ENCODE measurements at regions not wholly inside any gene's neighbourhood (a gene's known extent, or its start where the extent isn't known, plus 50 kb on each side); places are given as distances from the start of the nearest gene placed in this dataset.
"Not testable (repeated sequence)": the region's sequence is repeated elsewhere in the genome, so short reads cannot be mapped to it uniquely, and the experiment has no call there.

DNA sequence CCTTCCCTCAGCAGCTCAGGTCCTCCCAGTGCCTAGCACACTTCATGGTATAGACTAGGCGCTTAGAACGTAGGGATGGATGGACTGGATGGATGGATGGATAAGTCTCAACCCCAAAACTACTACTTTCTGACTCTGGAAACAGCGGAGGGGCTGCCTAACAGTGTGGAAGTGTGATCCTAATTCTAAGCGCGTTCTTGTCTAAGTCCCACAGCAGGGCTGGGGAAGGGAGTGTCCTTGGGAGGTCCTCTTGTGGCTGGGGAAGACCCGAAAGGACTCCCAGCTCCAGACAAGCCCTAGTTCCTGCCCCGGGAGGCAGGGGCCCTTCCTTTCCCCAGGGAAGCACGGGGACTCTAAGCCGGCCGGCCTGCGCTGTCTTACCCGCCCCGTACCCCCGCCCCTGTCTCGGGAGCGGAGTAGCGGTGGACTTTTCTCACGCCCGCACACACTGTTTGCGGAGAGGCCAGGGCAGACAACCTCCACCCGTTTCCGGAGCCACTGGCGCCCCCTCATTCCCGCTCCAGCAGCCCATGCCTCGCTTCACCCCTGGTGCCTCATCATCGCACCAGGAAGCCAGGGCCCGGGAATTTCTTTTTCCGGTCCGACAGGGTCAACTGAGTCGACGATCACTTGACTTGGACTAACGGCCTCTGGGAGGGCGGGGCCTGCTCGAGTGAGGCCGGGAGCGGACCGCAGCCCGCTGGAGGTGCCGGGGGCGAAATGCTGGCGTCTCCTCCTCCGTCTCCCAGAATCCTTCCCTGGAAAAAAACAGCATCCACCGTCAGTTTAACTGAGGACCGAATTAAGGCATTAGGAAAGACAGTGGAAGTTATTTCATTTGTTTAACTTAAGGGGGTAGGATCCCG lies 133.3 kb downstream of the TBC1D2B start:
- peak; percentile 25 for DNase-seq

DNA sequence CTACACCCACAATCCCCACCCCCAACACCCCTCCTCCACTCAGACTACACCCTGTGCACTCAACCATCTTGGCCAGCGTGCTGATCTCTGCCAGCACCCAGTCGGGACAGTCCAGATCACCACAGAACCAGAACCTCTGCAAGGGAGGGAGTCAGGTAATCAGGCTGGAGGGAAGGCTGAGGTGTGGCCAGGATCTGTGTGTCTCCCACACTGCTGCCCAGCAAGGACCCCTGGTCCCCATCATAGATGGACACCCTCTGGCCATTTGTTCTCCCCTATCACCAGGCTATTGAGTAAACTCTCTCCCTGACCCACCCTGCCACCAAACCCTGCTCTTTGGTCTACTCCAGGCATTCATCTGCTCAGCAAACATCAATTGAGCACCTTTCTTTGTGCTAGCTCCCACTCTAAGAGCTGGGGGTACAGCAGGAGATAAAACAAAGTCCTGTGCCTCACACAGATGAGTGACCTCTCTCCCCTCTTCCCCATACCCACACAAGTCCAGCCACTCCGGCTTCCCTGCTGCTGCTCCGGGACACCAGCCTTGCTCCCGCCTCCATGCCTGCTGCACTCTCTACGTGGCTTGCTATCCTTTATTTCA lies 134.8 kb downstream of the TBC1D2B start:
- no peak for DNase-seq

DNA sequence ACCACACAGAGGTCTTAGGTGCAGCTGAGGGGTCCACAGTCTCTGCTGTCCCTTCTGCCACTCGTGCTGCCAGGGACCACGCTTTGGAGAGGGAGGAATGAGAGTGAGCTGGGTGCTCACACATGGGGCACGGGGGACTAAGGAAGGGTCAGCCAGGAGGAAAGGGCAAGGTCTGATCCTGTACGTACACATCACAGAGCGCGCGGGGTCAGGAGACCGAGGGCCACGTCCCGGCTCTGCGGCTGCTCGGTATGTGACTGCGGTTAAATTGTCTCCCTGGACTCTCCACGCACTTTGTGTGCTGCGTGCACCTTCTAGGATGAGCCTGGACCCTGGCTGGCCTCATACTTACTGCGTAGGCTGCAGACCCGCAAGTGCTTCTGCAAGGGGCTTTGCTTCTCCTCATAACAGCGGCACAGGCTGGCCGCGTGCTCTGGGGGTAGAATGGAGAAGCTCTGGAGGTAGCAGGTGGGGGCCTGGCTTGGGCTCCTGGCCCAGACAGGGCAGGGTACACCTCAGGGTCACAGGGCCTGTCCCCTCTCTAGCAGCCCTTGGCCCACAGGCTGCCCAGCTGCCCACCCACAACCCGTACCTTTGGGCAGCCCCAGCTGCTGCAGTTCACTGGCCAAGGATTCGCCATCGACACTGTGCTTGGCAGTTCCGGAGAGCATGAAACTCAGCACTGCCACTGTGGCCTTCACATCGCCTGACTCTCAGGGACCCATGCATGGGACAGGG lies 136.3 kb downstream of the TBC1D2B start:
- DNase-seq: not testable (repeated sequence)

DNA sequence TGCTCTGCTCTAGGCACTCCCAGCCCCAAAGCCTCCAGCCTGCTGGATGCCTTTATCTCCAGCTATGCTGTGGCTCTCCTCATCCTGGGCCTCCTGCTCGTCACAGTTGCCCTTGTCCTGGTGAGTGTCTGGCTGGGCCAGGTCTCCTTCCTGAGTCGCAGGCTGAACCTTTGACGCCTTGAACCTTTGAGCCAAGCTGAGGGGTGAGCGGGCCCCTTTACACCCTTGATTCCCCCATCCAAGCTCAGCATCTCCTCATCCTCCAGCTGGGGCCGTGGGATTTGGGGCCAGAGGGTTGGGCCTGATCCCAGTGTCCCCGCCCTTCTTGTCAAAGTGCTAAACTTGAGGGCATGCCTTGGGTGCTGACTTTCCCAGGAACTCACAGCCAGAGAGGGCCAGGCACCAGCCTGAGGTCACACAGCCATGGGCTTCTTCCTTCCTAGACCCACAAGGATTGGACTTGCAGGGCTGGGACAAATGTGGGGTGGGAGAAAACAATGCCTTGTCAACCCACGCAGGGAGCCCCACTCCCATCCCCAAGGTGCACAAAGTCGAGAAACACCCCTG lies 137.0 kb downstream of the TBC1D2B start:
- no peak for DNase-seq

DNA sequence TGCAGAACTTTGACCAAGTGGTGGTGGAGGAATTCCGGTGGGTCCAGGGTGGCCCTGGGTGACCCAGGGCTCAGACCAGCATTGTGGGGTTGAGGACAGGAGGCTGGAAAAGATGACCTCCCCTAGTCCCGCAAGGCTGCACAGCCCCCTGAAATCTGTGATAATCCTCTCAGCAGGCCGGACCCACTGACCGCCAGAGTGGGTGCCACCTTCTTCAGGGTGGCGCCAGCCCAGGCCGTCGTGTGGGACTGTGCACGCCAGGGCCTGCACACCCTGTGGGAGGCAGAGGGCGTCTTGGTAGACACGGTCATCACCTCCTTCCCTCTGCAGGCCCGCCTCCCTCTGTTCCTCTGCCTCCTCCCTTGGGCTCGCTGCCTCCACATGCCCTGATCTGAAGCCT lies 137.7 kb downstream of the TBC1D2B start:
- no peak for DNase-seq

DNA sequence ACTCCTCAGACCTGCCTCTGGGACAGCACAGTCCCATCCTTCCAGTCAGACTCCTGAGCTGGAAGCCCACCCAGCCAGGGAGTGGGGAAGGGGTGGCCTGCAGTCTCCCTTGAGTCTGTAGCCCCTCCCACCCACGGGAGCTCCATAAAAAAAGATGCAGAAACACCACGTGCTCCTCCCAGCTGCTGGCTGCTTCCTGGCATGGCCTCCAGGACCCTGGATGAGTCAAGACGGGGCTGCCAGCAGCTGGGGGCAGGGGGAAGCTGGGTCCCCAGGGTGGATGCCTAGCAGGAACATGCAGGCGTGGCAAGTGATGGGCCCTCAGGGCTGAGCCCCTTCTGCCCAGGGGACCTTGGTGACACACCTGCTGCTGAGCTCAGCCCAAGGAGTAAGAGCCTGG lies 138.5 kb downstream of the TBC1D2B start:
- not testable (repeated sequence) for DNase-seq

DNA sequence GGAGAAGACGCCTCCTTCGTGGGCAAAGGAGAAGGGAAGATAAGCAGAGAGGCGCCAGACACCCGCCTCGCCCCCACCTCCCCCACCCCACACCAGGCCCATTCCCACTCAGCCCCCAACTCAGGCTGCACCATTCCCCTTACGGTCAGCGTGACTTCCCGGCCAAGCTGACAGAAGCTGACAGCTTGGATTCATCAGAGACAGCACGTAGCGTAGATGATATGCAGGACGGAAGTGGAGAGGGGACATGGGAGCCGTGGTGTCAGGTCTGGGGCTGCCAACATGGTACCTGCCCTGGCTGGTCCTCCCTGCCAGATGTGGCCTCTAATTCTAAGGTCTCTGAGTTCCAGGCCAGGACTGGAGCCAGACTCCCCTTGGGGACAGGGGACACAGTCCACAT lies 139.0 kb downstream of the TBC1D2B start:
- not testable (repeated sequence) for DNase-seq

DNA sequence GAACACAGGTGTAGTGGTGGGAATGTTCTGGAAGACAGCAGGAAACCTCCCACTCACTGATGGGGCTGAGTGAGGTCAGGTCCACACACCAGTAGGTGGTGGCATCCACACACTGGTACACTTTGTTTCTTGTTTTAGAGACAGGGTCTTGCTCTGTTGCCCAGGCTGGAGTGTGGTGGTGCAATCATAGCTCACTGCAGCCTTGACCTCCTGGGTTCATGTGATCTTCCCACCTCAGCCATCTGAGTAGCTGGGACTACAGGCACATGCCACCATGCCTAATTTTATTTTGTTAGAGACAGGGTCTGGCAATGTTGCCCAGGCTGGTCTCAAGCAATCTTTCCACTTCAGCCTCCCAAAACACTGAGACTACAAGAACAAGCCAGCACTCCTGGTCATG lies 140.9 kb downstream of the TBC1D2B start:
- not testable (repeated sequence) for DNase-seq

DNA sequence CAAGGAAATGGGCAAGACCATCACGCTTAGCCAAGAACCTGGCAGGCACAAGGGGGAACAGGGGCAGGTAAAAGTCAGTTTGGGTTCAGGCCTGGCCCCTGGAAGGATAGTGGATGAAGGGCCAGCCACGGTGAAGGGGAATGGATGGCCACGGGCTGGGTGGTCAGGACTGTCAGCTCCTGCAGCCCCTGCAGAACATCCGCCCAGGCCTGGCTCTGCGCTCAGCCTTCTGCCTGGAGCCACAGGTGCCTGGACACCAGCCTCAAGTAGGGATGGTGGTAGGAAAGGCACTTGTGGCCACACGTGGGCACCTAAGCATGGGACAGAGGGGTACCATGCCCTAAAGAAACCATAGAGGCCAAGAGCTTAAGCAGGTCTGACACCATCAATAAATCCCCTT lies 143.0 kb downstream of the TBC1D2B start:
- not testable (repeated sequence) for DNase-seq

DNA sequence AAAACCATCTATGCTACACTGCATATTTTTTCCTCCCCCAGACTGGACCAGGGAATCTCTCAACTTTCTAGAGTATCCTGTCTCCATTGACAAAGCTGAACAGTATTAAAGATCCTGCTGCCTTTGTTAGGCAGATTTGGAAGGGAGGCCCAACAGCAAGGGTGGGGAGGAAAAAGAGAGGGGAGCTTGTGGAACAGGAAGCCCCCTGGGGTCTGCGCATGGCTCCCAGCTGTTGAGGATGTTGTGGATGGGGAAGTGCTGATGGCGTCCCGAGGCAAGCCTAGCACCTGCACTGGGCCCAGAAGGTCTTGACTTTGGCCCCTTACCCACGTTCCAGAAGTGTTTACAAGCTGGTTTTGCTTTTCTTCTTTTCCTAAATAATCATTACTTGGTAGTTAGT lies 146.6 kb downstream of the TBC1D2B start:
- not testable (repeated sequence) for DNase-seq

DNA sequence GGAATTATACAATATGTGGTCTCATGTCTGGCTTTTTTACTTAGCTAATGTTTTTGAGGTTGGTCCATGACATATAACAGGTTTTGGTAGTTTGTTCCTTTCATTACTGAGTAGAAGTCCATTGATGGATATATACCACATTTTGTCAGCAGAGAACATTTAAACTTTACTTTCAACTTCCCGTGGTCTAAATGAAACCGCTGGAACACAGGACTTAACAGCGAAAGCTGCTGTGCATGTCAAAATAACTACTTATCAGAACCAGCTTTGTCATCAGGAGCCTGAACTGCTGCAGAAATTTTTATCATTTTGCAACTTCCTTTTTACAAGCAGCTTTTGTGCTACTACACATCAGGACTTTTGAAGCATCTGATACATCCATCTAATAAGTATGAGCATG lies 147.0 kb downstream of the TBC1D2B start:
- not testable (repeated sequence) for DNase-seq

DNA sequence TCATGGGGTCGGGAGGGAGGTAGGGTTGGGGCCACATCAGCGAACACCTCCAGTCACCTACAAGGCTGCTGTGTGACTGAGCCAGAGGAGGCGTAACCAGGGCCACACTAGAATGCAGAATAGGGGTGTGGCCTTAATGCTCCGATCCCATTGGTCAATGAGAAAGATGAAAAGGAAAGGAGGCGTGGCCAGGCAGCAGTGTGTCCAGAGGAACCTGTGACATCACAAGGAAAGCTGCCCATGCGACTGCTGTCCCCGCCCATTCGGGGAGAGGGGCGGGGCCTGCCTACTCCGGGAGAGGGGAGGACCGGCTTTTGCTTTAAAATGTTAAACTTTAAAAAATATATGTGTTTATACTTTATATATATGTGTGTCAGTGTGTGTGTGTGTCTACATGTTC lies 150.7 kb downstream of the TBC1D2B start:
- DNase-seq: not testable (repeated sequence)

DNA sequence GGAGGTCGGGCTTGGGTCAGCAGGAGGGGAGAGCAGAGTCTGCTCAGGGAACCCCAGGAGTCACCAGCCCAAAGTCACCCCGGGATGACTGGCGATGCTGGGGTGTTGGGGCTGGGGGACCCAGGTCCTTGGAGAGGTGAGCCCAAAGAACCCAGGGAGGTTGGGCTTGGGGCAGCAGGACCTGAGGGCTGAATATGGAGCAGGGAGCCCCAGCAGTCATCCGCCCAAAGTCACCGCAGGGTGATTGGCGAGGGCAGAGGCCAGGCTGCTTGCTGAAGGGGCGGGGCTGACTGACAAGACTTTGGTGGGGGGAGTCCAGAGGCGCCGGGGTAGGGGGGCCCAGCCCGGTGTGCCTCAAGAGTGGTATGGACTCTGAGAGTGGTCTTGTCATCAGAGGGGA lies 151.2 kb downstream of the TBC1D2B start:
- DNase-seq: not testable (repeated sequence)

DNA sequence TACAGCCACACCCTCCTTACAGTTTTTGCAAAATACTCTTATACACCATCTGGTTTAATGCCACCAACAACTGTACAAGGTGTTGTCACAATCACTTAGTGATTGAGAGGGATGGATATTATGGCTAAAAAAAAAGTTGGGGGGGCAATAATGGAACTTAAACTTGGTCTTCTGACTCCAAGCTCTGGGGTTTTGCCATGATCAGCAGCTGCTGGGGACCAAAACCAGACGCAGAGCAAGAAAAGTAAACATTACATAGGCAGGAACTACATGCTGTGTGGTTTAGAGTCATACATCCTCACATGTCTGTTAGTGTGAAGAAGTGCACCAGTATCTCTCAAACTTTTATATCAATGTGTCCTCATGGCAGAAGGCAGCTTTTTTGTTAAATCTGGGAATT lies 152.4 kb downstream of the TBC1D2B start:
- DNase-seq: not testable (repeated sequence)

DNA sequence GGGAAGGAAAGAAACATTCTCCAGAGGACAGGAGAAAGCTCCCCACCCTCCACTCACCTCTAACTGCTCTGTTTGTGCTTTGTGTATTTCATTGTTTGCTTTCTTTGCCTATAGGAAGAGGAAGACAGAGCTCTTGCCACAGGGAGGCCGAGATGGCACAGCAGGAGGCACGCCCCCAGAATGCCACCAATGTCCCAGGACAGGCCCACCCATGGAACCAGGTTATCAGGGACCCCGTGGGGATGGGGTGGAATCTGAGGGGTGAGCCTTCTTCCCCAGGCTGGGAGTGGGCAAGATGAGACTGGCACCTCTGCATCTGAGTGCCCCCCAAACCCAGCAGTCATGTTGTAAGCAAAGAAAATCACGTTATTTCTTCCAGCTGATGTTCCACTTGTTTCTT lies 155.8 kb downstream of the TBC1D2B start:
- DNase-seq: no peak

DNA sequence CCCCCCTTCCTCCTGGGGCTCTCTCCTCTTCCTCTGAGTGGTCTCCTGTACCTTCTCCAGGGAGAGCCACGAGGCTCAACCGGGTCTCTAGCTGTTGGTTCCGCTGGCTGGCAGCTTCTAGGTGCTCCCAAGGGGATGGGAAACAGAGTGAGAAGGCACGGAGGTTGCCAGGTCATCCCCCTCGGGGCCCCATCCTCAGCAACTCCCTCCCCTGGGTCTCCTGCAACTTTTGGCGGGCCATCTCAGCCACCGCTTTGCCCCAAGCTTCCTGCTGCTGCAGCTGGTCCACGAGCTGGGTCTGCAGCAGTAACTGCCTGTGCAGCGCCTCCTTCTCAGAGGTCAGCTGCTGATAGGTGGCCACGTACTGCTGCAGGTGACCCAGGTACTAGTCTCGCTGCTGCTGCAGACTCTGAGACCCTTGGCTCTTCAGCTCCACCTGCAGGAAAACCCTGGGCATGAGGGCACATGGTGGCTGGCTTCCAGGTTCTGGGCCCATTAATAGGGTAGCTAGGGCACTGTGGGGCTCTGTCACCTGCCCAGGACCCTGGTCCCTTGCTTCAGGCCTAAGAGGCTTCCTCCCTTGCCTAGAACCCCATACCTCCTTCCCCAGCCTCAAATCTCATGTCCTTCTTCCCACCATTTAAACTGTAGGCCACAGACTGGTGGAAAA lies 160.4 kb downstream of the TBC1D2B start:
- not testable (repeated sequence) for DNase-seq

DNA sequence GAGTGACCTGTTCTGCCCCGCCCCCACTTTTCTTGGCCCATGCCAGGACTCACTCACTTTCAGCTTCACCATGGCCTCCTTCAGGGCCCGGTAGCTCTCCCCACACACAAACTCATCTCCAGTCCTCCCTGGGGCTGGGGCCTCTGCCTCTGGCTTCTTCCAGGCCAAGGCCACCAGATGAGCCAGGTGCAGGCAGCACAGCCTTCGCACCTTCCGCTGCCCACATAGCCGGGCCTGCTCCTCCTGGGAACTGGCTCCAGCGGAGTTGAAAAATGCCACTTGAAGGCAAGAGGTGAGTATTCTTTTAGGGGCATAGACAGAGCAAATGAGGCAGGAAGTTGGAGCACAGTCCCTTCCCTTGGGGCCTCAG lies 161.6 kb downstream of the TBC1D2B start:
- not testable (repeated sequence) for DNase-seq

DNA sequence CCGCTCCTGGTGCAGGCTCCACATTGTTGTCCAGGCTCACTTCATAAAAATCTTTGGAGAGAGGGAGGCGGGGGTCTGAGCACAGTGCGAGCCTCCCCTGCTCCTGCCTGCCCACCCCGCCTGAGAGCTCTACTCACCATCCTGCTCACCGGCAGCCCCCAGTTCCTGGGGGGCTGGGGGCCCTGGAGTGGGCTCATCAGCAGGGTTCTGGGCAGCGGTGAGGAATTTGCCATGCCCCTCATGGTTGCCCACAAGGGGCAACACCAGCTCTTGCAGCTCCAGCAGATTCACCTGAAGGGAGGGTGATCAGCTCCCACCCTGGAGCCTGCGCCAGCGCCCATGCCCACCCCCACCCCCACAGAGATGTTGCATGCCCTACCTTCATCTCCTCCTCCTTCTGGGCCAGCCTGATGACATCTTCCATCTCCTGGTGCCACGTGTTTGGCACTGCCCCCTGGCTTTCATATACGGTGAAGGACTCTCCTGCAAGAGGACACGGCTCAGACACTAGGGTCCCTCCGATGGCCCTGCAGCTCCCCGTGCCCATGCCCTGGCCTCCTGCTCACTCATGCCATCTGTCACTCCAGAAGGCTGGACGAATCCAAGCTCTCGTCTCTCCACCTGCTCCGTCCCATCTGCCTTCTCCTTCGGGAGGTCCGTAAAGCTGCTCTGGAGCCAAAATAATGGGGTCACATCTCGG lies 162.1 kb downstream of the TBC1D2B start:
- no peak for DNase-seq

DNA sequence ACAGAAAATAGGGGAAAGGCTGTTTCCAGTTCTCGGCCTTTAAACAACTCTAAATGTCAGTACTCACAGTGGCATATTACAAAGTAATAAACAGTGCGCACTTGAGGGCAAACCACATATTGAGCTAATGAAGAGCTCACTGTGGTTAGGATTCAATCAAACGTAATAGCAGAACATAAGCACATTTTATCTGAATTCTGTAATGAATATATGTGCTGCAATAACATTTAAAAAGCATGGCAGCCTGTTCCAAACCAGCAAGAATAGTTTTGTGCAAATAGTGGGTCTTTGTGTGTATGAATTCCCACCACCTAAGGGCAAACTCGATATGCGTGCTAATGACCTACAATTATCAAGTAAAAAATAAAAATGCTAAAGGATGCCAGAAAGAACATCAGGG lies 163.0 kb downstream of the TBC1D2B start:
- not testable (repeated sequence) for DNase-seq

DNA sequence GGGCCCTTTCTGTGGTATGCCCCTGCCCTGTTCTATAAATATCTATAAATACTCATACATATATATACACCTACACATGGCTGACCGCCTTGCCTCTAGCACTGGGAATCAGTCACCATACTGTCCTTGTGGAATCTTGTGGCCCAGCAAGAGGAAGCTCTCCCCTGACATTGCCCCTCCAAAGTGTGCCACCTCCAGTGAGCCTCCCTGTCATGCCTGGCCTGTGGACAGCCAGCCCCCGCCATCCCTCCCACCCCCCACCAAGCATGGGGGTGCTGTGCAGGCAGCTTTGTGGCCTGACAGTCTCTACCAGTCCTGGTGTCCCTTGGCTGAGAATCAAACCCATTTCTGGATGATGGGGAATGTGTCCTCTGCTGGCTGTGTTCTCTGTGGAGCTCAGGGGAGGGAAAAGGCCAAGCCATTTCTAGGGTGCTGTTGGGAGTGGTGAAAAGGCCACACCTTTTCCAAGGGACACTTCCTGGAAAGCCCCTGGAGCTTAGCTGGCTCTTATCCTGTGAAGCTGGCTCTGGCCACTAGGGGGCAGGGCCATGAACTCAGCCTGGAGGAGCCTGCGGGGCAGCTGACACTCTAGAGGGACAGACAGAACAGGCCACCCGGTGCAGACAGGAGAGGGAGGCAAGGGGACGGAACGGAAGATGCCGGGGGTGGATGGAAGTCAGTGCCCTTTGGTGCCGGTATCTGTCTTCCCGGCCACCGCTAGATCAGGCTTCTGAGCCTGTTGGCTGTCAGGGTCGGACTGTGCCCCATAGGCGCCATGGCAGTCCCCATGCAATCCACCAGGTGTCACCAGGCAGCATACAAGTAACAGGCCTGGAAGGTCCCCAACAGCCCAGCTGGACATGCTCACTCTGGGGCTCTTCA lies 167.2 kb downstream of the TBC1D2B start:
- peak; percentile 68 for DNase-seq
